Endothelial cell (in vitro differentiated cells): ENCODE measurements at regions not wholly inside any gene's neighbourhood (a gene's known extent, or its start where the extent isn't known, plus 50 kb on each side); places are given as distances from the start of the nearest gene placed in this dataset.

Experiments
- DNase-seq: peaks from one replicate; pipeline ENCODE4 v3.0.0; 2021; ENCODE audit warnings: low spot score
- H3K27ac Mint-ChIP-seq: one replicate; pipeline ENCODE4 v1.8.0; 2021; ENCODE audit warnings: mixed read lengths, inconsistent platforms; ENCODE audit not compliant: unreplicated experiment
- H3K27me3 Mint-ChIP-seq: one replicate; pipeline ENCODE4 v1.8.0; 2021; ENCODE audit warnings: mild to moderate bottlenecking, moderate library complexity, mixed read lengths, inconsistent platforms; ENCODE audit not compliant: unreplicated experiment
- H3K36me3 Mint-ChIP-seq: one replicate; pipeline ENCODE4 v1.8.0; 2021; ENCODE audit warnings: mild to moderate bottlenecking, low read depth, mixed read lengths, inconsistent platforms; ENCODE audit not compliant: unreplicated experiment
- H3K4me1 Mint-ChIP-seq: one replicate; pipeline ENCODE4 v1.8.0; 2021; ENCODE audit warnings: mild to moderate bottlenecking, mixed read lengths, inconsistent platforms; ENCODE audit not compliant: unreplicated experiment
- H3K4me3 Mint-ChIP-seq: one replicate; pipeline ENCODE4 v1.8.0; 2021; ENCODE audit warnings: mild to moderate bottlenecking, mixed read lengths, inconsistent platforms; ENCODE audit not compliant: unreplicated experiment
- H3K9me3 Mint-ChIP-seq: one replicate; pipeline ENCODE4 v1.8.0; 2021; ENCODE audit warnings: mixed read lengths, inconsistent platforms; ENCODE audit not compliant: unreplicated experiment
- TF ChIP-seq, protein P1 (sequence below): fragments of 200-600 bp; sonication (generic); IDR thresholded peaks from one replicate; pipeline ENCODE4 v1.5.0; 2021; ENCODE audit warnings: antibody characterized with exemption; ENCODE audit not compliant: unreplicated experiment

DNA sequence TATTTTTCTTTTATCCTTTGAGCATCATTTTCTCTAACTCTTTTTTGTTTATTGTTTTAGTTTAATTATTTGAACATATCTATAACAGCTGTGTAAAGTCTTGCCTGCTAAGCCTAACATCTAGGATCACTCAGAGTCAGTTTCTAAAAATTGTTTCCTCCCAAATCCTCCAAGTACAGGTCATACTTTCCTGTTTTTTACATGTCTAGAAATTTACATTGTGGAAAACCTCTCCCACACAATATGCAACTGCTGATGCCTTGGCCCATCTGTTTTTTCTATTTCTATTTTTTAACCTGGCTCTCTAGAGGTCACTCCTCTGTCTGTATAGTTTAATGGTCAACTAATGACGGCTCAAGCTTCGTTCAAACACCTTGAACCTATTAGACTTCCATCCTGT is 261.0 kb downstream of the HRH4 start:
- H3K36me3 Mint-ChIP-seq, result no peaks in the 10 kb centered on the region
- H3K4me1 Mint-ChIP-seq, result no peaks in the 10 kb centered on the region
- DNase-seq, result no peak
- no peaks in the 10 kb centered on the region for H3K9me3 Mint-ChIP-seq
- H3K27me3 Mint-ChIP-seq, result peaks cover 3% of the 10 kb centered on the region
- TF ChIP-seq, protein P1, sequence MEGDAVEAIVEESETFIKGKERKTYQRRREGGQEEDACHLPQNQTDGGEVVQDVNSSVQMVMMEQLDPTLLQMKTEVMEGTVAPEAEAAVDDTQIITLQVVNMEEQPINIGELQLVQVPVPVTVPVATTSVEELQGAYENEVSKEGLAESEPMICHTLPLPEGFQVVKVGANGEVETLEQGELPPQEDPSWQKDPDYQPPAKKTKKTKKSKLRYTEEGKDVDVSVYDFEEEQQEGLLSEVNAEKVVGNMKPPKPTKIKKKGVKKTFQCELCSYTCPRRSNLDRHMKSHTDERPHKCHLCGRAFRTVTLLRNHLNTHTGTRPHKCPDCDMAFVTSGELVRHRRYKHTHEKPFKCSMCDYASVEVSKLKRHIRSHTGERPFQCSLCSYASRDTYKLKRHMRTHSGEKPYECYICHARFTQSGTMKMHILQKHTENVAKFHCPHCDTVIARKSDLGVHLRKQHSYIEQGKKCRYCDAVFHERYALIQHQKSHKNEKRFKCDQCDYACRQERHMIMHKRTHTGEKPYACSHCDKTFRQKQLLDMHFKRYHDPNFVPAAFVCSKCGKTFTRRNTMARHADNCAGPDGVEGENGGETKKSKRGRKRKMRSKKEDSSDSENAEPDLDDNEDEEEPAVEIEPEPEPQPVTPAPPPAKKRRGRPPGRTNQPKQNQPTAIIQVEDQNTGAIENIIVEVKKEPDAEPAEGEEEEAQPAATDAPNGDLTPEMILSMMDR, result no peak
- no peak overlapping the region for H3K4me3 Mint-ChIP-seq
- no peak overlapping the region for H3K27ac Mint-ChIP-seq

DNA sequence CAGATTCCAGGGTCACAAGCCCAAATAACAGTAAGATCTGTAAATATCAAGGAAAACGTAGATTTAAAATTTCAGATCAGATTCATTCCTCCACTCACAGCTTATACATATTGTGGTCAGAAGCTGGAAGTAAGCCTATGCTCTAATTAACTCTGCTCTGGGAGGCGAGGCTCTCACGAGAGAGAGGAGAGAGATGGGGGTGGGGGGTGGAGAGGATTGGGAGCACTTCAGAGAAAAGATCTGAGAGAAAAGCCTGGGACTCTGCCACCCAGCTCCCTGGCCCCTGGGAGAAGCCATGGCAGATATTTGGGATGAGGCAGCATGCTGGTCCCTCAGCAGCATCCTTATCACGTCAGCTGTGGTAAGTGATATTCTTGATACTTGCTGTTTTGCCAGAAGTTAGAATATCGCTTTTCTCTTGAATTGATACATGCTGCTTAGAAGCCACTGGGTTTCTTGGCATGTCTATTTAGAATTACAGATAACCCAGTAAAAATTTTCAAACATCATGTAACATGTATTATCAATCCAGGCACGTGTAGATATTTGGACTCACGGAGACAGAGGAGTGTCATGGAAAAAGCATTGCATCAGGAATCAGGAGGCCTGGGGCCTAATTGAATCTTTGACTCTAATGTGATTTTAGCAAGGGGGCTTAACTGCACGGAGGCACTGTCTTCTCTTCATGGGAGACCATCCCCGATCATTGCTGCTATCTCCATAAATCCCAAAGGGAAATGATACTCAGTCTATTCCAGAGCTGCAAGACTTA is 265.4 kb downstream of the HRH4 start:
- no peak overlapping the region for H3K27ac Mint-ChIP-seq
- H3K9me3 Mint-ChIP-seq, result no peaks in the 10 kb centered on the region
- DNase-seq, result no peak
- no peaks in the 10 kb centered on the region for H3K4me1 Mint-ChIP-seq
- H3K4me3 Mint-ChIP-seq, result no peak overlapping the region
- peaks cover 2% of the 10 kb centered on the region for H3K27me3 Mint-ChIP-seq
- no peaks in the 10 kb centered on the region for H3K36me3 Mint-ChIP-seq
- TF ChIP-seq, protein P1, result no peak

DNA sequence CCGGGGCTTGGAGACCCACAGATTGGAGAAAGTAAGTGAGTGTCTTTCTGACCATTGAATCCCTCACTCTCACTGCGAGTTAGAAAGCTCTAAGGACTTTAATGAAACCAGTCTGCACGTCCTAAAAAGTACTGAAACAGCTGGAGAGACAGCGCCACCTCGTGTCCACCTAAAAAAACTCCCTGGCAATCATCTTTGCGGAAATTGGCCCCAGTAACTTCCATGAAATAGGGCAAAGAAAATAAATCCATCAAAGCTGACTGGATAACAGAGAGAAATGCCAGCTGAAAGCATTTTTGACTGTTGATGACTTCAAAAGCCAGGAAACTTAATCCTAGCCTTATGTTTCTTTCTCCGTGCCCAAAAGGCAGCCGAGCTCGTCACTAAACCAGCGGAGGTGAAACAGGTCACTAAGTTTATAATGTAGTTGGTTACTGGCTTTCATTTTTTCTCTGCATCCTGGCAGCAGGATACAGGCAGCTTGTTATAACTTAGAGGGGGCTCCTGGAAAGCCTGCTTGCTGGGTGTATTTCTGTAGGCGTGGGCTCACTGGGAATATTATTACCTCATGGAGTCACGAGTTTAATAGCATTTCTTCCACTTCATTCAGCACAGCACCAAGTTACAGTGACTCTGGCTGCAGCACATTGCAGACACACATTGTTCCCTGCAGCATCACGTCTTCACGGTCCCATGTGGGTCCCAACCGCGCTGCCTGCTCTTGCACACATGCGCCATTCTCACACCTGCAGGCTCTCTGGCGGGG is 266.5 kb downstream of the HRH4 start:
- peaks cover 2% of the 10 kb centered on the region for H3K27me3 Mint-ChIP-seq
- H3K36me3 Mint-ChIP-seq, result no peaks in the 10 kb centered on the region
- no peak overlapping the region for H3K4me3 Mint-ChIP-seq
- no peaks in the 10 kb centered on the region for H3K9me3 Mint-ChIP-seq
- no peak overlapping the region for H3K27ac Mint-ChIP-seq
- DNase-seq, result peak; percentile 68
- TF ChIP-seq, protein P1, result peak; percentile 78
- H3K4me1 Mint-ChIP-seq, result no peaks in the 10 kb centered on the region

DNA sequence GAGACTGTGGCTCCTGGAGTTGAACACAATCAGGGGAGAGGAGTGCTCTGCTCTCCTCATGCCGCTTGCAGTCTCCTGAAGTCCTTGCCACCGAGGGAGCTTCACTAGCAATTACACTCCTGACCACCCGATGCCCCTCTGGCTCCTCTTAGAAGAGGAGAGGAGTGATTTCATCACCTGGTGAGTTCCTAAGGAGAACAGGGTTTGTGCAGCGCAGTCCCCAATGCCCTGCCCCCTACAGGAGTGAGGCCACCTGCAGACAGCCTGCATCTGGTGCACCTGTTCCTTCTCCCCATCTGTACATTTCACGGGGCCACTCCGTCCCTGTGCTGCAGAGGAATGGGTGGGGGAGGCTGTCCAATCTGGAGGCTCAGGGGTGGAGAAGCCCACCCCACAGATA is 267.2 kb downstream of the HRH4 start:
- no peak overlapping the region for H3K27ac Mint-ChIP-seq
- no peak for DNase-seq
- no peaks in the 10 kb centered on the region for H3K4me1 Mint-ChIP-seq
- no peaks in the 10 kb centered on the region for H3K36me3 Mint-ChIP-seq
- H3K4me3 Mint-ChIP-seq, result no peak overlapping the region
- peaks cover 2% of the 10 kb centered on the region for H3K27me3 Mint-ChIP-seq
- no peaks in the 10 kb centered on the region for H3K9me3 Mint-ChIP-seq
- TF ChIP-seq, protein P1, result no peak

DNA sequence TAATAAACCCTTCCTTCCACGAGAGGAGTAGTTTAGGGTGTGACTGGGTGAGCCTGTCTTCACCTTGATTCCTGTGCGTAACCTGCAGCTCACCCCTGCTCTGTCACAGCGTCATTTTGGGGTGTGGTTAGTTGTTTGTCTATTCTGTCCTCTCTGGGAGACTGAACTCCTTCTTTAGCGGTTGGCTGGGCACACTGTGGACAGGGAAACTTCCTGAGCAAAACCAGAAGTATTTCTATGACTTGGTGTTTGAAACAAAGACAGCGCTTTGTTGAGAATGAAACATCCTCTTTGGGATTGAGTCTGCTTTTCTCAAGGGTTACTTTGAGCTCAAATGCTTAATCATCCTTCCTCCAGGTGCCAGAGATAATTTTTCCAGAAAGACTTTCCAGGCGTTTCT is 270.7 kb downstream of the HRH4 start:
- Mint-ChIP-seq H3K4me3 (no peak overlapping the region), H3K27me3 (peaks cover 2% of the 10 kb centered on the region), H3K27ac (no peak overlapping the region), H3K36me3 (no peaks in the 10 kb centered on the region), H3K9me3 (no peaks in the 10 kb centered on the region), H3K4me1 (no peaks in the 10 kb centered on the region)
- TF ChIP-seq, protein P1, result no peak
- DNase-seq, result no peak
